Psoas muscle (tissue), 7 donors: ENCODE measurements at regions not wholly inside any gene's neighbourhood (a gene's known extent, or its start where the extent isn't known, plus 50 kb on each side); places are given as distances from the start of the nearest gene placed in this dataset.

ENCODE experiments used
- ATAC-seq, 4 donors: fragments of 200-7000 bp; cut with Tn5 transposase; one replicate each; pipeline ENCODE4 v1.9.1; 2020; ENCODE audit warnings: moderate library complexity in 3 of 4, mild to moderate bottlenecking in 2 of 4
- DNase-seq, 2 donors: peaks; one replicate each; pipeline ENCODE4 v3.0.0-alpha.2; 2020
- H3K27ac ChIP-seq: fragments of 200-600 bp; one replicate; pipeline ENCODE4 v1.8.0; 2022
- H3K27me3 ChIP-seq, 3 donors: fragments of 200-600 bp in 1 of 3; one replicate each; pipeline versions ENCODE4 v1.6.1 to v1.8.0; 2013 to 2022; ENCODE audit warnings: low read length in 2 of 3, mild to moderate bottlenecking in 2 of 3, moderate library complexity in 1 of 3; ENCODE audit not compliant: insufficient read depth in 3 of 3
- H3K36me3 ChIP-seq, 2 donors: fragments of 200-600 bp in 1 of 2; one replicate each; pipeline versions ENCODE4 v1.6.1 to v1.8.0; 2013 to 2022; ENCODE audit warnings: low read depth in 1 of 2, mild to moderate bottlenecking in 1 of 2, moderate library complexity in 1 of 2; ENCODE audit not compliant: insufficient read depth in 1 of 2
- H3K4me1 ChIP-seq: fragments of 200-600 bp; one replicate; pipeline ENCODE4 v1.8.0; 2022
- H3K4me3 ChIP-seq: fragments of 200-600 bp; one replicate; pipeline ENCODE4 v1.8.0; 2022; ENCODE audit warnings: mild to moderate bottlenecking
- H3K9me3 ChIP-seq: fragments of 200-600 bp; one replicate; pipeline ENCODE4 v1.8.0; 2022
- CTCF ChIP-seq: fragments of 200-600 bp; IDR thresholded peaks from one replicate; pipeline ENCODE4 v1.8.0; 2022; ENCODE audit warnings: antibody characterized with exemption
- WGBS, 3 donors: extraction: QIAGEN DNeasy Blood & Tissue Kit; methylation state at CpG; one replicate each; pipeline versions ENCODE4 v1.1.6 to v1.1.7; 2013; 5-methylcytosine and 5-hydroxymethylcytosine counted together
- intact Hi-C, 2 donors: fragments of 100-400 bp; cut with DNase I; formaldehyde crosslinking; loops; one replicate each; pipeline versions ENCODE4 v1.11.0 to v1.14.2; 2022
- donor health status: healthy with polysubstance abuse.
- donor health status: DM: no; HTN: no; CAD: no; lungs with moderate emphysema.
- donor health status: Bipolar disorder and iron deficiency.
- donor health status: healthy.
- donor health status: DM: yes; HTN: yes; CAD: no.
- donor health status: DM: no; HTN: no; CAD: no.
- donor health status: DM: yes; HTN: yes; CAD: no.

- no peak for TF ChIP-seq CTCF
- no peak for DNase-seq
- 73 to 79% (median 76%) methylated on average over 27 of the region's 27 CpGs for WGBS, 3 donors
- intact Hi-C loops, result loop anchor here in 1 of 2 donors (5.0 kb wide), 1 partner anchor 190 kb away; no protein-coding TSS in a partner anchor
- Histone ChIP-seq H3K4me3 (no peak overlapping the region), H3K27ac (no peak overlapping the region), H3K4me1 (no peaks in the 10 kb centered on the region), H3K36me3 (no peaks in the 10 kb centered on the region), H3K9me3 (no peaks in the 10 kb centered on the region), H3K27me3 (peaks cover 0 to 8% (median 6%) of the 10 kb centered on the region in 3 donors)
- ATAC-seq, result no peak
Observed at GRCh38 chr13:112251930-112252585, 124.1 kb upstream of the SPACA7 start.

GRCh38 chr13:112252804-112253590 lies 123.2 kb upstream of the SPACA7 start:
- H3K9me3 ChIP-seq, result no peaks in the 10 kb centered on the region
- 82 to 84% (median 82%) methylated on average over 29 of the region's 29 CpGs for WGBS, 3 donors
- no peak overlapping the region for H3K4me3 ChIP-seq
- intact Hi-C loops, result loop anchor here in 1 of 2 donors (5.0 kb wide), 1 partner anchor 189 kb away; no protein-coding TSS in a partner anchor
- no peak for ATAC-seq
- H3K36me3 ChIP-seq, result no peaks in the 10 kb centered on the region
- no peak overlapping the region for H3K27ac ChIP-seq
- no peaks in the 10 kb centered on the region for H3K4me1 ChIP-seq
- DNase-seq, result no peak
- peaks cover 0 to 11% (median 5%) of the 10 kb centered on the region in 3 donors for H3K27me3 ChIP-seq
- no peak for TF ChIP-seq CTCF

GRCh38 chr13:112253631-112254030 lies 122.5 kb upstream of the SPACA7 start:
- no peak for TF ChIP-seq CTCF
- no peak for DNase-seq
- Histone ChIP-seq H3K4me3 (no peak overlapping the region), H3K4me1 (no peaks in the 10 kb centered on the region), H3K27ac (no peak overlapping the region), H3K36me3 (no peaks in the 10 kb centered on the region), H3K27me3 (peaks cover 0 to 11% (median 4%) of the 10 kb centered on the region in 3 donors), H3K9me3 (no peaks in the 10 kb centered on the region)
- ATAC-seq, result no peak
- WGBS, 3 donors, result 85 to 87% (median 86%) methylated on average over 17 of the region's 17 CpGs
- intact Hi-C loops, result loop anchor here in 1 of 2 donors (5.0 kb wide), 1 partner anchor 189 kb away; no protein-coding TSS in a partner anchor

- peaks cover 0 to 11% (median 4%) of the 10 kb centered on the region in 3 donors for H3K27me3 ChIP-seq
- H3K36me3 ChIP-seq, result no peaks in the 10 kb centered on the region
- no peak overlapping the region for H3K4me3 ChIP-seq
- no peak for DNase-seq
- no peaks in the 10 kb centered on the region for H3K4me1 ChIP-seq
- intact Hi-C loops, result loop anchor here in 1 of 2 donors (5.0 kb wide), 1 partner anchor 188 kb away; no protein-coding TSS in a partner anchor
- no peak overlapping the region for H3K27ac ChIP-seq
- TF ChIP-seq CTCF, result no peak
- no peaks in the 10 kb centered on the region for H3K9me3 ChIP-seq
- ATAC-seq, result no peak
- WGBS, 3 donors, result 64 to 71% (median 71%) methylated on average over 25 of the region's 25 CpGs
Observed at GRCh38 chr13:112254061-112254818, 121.9 kb upstream of the SPACA7 start.
